ENCODE measurements at regions not wholly inside any gene's neighbourhood (a gene's known extent, or its start where the extent isn't known, plus 50 kb on each side); places are given as distances from the start of the nearest gene placed in this dataset.

GRCh38 chr3:106809623-106810299, 567.5 kb upstream of the CCDC54 start (continued):
- no peak for TF ChIP-seq JUNB (IDR thresholded peaks at IDR 0.05; ENCODE audit: unreplicated experiment)
- TF ChIP-seq EZH2phosphoT487 (IDR thresholded peaks at IDR 0.05; ENCODE audit: unreplicated experiment): no peak
- TF ChIP-seq REST (IDR thresholded peaks at IDR 0.05; ENCODE audit: unreplicated experiment): no peak
- no peak for TF ChIP-seq CREB1 (CRISPR knock-in tag; IDR thresholded peaks at IDR 0.05; ENCODE audit: low read depth)
- TF ChIP-seq STAT1 (IDR thresholded peaks at IDR 0.05; ENCODE audit: unreplicated experiment): no peak
- TF ChIP-seq ZNF331 (CRISPR knock-in tag; IDR thresholded peaks at IDR 0.05; ENCODE audit: low read depth): no peak
- no peak for TF ChIP-seq ETS1 (IDR thresholded peaks at IDR 0.05)

- Histone ChIP-seq H4K20me1 (replicated peaks; ENCODE audit: insufficient read depth) (no peaks in the 10 kb centered on the region), H3K4me3 (no peak overlapping the region), H3K27ac (ENCODE audit: low read depth) (no peak overlapping the region), H2AFZ (no peak overlapping the region), H3K79me2 (replicated peaks; ENCODE audit: insufficient read depth) (no peaks in the 10 kb centered on the region), H3K27me3 (ENCODE audit: insufficient read depth) (no peaks in the 10 kb centered on the region), H3K9me2 (ENCODE audit: insufficient read depth) (peaks cover 6% of the 10 kb centered on the region; the same call in 1 of the 2 replicates), H3K36me3 (ENCODE audit: insufficient read depth) (no peaks in the 10 kb centered on the region; the same call in 1 of the 2 replicates), H3K4me1 (ENCODE audit: insufficient read depth) (no peaks in the 10 kb centered on the region), H3K4me2 (no peak overlapping the region), H3F3A (replicated peaks; ENCODE audit: low read depth) (no peaks in the 10 kb centered on the region)
- Mint-ChIP-seq H3K4me3 (no peak overlapping the region), H3K27me3 (ENCODE audit: insufficient read depth, low read depth, poor library complexity) (peaks cover 2% of the 10 kb centered on the region), H3K27ac (no peak overlapping the region), H3K36me3 (ENCODE audit: low read depth) (no peaks in the 10 kb centered on the region), H3K4me1 (no peaks in the 10 kb centered on the region), H3K9me3 (no peaks in the 10 kb centered on the region)
- ATAC-seq (no peak), DNase-seq (ENCODE audit: low spot score) (no peak)
- no peak for TF ChIP-seq CREB1 (CRISPR knock-in tag; IDR thresholded peaks at IDR 0.05; ENCODE audit: low read depth)
- no peak for TF ChIP-seq STAT1 (IDR thresholded peaks at IDR 0.05; ENCODE audit: unreplicated experiment)
- no peak for TF ChIP-seq ETS1 (IDR thresholded peaks at IDR 0.05)
- TF ChIP-seq EZH2 (IDR thresholded peaks at IDR 0.05; ENCODE audit: low read depth, unreplicated experiment): no peak
- no peak for TF ChIP-seq CTCF (conservative IDR thresholded peaks at IDR 0.05; ENCODE audit: low read depth in 2 of 2)
- TF ChIP-seq NANOG (IDR thresholded peaks at IDR 0.05; ENCODE audit: borderline replicate concordance): no peak
- TF ChIP-seq ZNF331 (CRISPR knock-in tag; IDR thresholded peaks at IDR 0.05; ENCODE audit: low read depth): no peak
- no peak for TF ChIP-seq POLR2AphosphoS5 (IDR thresholded peaks at IDR 0.05; ENCODE audit: low read depth)
- no peak for TF ChIP-seq ZNF114 (CRISPR knock-in tag; IDR thresholded peaks at IDR 0.05)
- TF ChIP-seq EZH2phosphoT487 (IDR thresholded peaks at IDR 0.05; ENCODE audit: unreplicated experiment): no peak
- no peak for TF ChIP-seq JUNB (IDR thresholded peaks at IDR 0.05; ENCODE audit: unreplicated experiment)
Observed at GRCh38 chr3:106810300-106810875, 566.9 kb upstream of the CCDC54 start.

Data from GM23338 (cell line).